A673 (cell line): ENCODE measurements at regions not wholly inside any gene's neighbourhood (a gene's known extent, or its start where the extent isn't known, plus 50 kb on each side); places are given as distances from the start of the nearest gene placed in this dataset.

Experiments
- CTCF ChIP-seq: fragments of 300-800, 200-600 bp; sonication (generic); conservative IDR thresholded peaks from 2 replicates; pipeline ENCODE4 v1.5.1; 2017; ENCODE audit warnings: low read depth, mild to moderate bottlenecking, antibody characterized with exemption, low read length, moderate library complexity, mixed read lengths
- EZH2 ChIP-seq: fragments of 200-600 bp; sonication (generic); IDR thresholded peaks from 2 replicates; pipeline ENCODE4 v1.6.1; 2017; ENCODE audit warnings: borderline replicate concordance, low read depth, mild to moderate bottlenecking, mixed read lengths, antibody characterized with exemption, low read length; ENCODE audit not compliant: poor library complexity, severe bottlenecking

- TF ChIP-seq CTCF (no peak), EZH2 (no peak)
These were observed 295.2 kb upstream of the CELF2 start for GRCh38 chr10:10722422-10722821.
